ENCODE measurements at regions not wholly inside any gene's neighbourhood (a gene's known extent, or its start where the extent isn't known, plus 50 kb on each side); places are given as distances from the start of the nearest gene placed in this dataset.

- TF ChIP-seq ESRRG (CRISPR knock-in tag; IDR thresholded peaks at IDR 0.05): no peak
- no peak for TF ChIP-seq RARB (CRISPR knock-in tag; IDR thresholded peaks at IDR 0.05)
- no peak for TF ChIP-seq ZNF8 (CRISPR knock-in tag; IDR thresholded peaks at IDR 0.05)
- no peak for TF ChIP-seq TOX (CRISPR knock-in tag; IDR thresholded peaks at IDR 0.05; ENCODE audit: borderline replicate concordance)
- no peak for TF ChIP-seq PPARA (CRISPR knock-in tag; IDR thresholded peaks at IDR 0.05; ENCODE audit: borderline replicate concordance)
- no peak for TF ChIP-seq ISL1 (CRISPR knock-in tag; IDR thresholded peaks at IDR 0.05)
- TF ChIP-seq, protein P1, sequence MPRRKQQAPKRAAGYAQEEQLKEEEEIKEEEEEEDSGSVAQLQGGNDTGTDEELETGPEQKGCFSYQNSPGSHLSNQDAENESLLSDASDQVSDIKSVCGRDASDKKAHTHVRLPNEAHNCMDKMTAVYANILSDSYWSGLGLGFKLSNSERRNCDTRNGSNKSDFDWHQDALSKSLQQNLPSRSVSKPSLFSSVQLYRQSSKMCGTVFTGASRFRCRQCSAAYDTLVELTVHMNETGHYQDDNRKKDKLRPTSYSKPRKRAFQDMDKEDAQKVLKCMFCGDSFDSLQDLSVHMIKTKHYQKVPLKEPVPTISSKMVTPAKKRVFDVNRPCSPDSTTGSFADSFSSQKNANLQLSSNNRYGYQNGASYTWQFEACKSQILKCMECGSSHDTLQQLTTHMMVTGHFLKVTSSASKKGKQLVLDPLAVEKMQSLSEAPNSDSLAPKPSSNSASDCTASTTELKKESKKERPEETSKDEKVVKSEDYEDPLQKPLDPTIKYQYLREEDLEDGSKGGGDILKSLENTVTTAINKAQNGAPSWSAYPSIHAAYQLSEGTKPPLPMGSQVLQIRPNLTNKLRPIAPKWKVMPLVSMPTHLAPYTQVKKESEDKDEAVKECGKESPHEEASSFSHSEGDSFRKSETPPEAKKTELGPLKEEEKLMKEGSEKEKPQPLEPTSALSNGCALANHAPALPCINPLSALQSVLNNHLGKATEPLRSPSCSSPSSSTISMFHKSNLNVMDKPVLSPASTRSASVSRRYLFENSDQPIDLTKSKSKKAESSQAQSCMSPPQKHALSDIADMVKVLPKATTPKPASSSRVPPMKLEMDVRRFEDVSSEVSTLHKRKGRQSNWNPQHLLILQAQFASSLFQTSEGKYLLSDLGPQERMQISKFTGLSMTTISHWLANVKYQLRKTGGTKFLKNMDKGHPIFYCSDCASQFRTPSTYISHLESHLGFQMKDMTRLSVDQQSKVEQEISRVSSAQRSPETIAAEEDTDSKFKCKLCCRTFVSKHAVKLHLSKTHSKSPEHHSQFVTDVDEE (CRISPR knock-in tag; IDR thresholded peaks at IDR 0.05): no peak
- TF ChIP-seq OSR1 (CRISPR knock-in tag; IDR thresholded peaks at IDR 0.05): no peak
- no peak for TF ChIP-seq ZNF565 (CRISPR knock-in tag; conservative IDR thresholded peaks at IDR 0.05; ENCODE audit: low read depth)
- no peak for TF ChIP-seq ZFP3 (CRISPR knock-in tag; IDR thresholded peaks at IDR 0.05)
- TF ChIP-seq SNAI2 (CRISPR knock-in tag; IDR thresholded peaks at IDR 0.05): no peak
- TF ChIP-seq GLIS3 (CRISPR knock-in tag; IDR thresholded peaks at IDR 0.05): no peak
- no peak for ATAC-seq
These were observed 179.9 kb upstream of the PELI2 start for GRCh38 chr14:55938249-55938791.

DNA sequence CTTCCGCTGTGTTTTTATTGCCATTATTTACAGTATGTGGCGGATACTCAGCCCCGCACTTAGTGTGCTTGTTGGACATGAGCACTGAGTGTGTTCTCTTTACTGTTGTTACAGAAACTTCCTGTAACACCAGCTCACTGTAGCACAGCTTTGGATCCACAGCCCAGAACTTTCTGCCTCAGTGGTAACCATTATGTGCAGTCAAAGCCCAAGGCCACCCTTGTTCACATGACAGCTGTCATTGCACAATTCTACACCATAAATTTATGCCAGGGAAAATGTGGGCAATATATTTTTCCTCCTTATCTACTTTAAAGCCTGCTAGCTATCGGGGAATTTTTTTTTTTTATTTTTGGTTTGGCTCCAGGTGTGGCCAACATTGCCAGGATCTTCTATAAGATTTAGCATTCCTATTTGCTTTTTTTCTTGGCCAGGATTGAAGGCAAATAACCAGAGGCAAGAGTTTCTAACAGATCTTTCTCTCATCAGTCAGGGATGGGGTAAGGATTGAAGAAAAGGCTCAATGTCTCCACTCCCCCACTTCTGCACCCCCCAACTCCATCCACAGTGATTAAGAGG, 176.0 kb upstream of the PELI2 start:
- no peak for ATAC-seq
- TF ChIP-seq CSRNP3 (CRISPR knock-in tag; IDR thresholded peaks at IDR 0.05) (no peak), ARNTL (CRISPR knock-in tag; IDR thresholded peaks at IDR 0.05; ENCODE audit: borderline replicate concordance, low read depth) (no peak), CSDC2 (CRISPR knock-in tag; IDR thresholded peaks at IDR 0.05) (no peak)

DNA sequence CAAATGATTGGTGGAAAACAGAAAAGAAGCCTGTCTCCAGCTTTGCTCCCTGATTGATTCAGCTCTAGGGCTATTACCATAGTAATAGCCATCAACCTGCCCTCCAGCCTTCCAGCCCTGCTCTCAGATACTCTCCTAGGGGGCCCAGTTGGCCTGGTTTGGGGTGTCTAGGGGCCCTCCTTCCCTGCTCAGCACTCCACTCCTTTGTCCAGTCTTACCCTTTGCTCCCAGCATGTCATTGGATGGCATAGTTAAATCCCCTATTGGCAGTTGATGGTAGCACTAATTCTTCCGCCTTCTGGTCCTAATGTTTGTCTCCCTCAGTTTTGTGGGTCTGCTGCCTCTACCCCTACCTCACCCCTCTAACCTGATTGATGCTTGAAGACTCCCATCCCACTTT, 175.4 kb upstream of the PELI2 start:
- TF ChIP-seq RARB (CRISPR knock-in tag; IDR thresholded peaks at IDR 0.05): no peak
- no peak for TF ChIP-seq ESRRG (CRISPR knock-in tag; IDR thresholded peaks at IDR 0.05)
- TF ChIP-seq TOX (CRISPR knock-in tag; IDR thresholded peaks at IDR 0.05; ENCODE audit: borderline replicate concordance): no peak
- TF ChIP-seq GLIS3 (CRISPR knock-in tag; IDR thresholded peaks at IDR 0.05): no peak
- no peak for TF ChIP-seq ZNF8 (CRISPR knock-in tag; IDR thresholded peaks at IDR 0.05)
- TF ChIP-seq, protein P1 (CRISPR knock-in tag; IDR thresholded peaks at IDR 0.05): no peak
- no peak for TF ChIP-seq ZC3H10 (CRISPR knock-in tag; IDR thresholded peaks at IDR 0.05)
- TF ChIP-seq, protein P2, sequence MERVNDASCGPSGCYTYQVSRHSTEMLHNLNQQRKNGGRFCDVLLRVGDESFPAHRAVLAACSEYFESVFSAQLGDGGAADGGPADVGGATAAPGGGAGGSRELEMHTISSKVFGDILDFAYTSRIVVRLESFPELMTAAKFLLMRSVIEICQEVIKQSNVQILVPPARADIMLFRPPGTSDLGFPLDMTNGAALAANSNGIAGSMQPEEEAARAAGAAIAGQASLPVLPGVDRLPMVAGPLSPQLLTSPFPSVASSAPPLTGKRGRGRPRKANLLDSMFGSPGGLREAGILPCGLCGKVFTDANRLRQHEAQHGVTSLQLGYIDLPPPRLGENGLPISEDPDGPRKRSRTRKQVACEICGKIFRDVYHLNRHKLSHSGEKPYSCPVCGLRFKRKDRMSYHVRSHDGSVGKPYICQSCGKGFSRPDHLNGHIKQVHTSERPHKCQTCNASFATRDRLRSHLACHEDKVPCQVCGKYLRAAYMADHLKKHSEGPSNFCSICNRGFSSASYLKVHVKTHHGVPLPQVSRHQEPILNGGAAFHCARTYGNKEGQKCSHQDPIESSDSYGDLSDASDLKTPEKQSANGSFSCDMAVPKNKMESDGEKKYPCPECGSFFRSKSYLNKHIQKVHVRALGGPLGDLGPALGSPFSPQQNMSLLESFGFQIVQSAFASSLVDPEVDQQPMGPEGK (CRISPR knock-in tag; IDR thresholded peaks at IDR 0.05; ENCODE audit: borderline replicate concordance): no peak
- no peak for TF ChIP-seq ZNF70 (CRISPR knock-in tag; IDR thresholded peaks at IDR 0.05)
- TF ChIP-seq SNAI2 (CRISPR knock-in tag; IDR thresholded peaks at IDR 0.05): no peak
- no peak for ATAC-seq

DNA sequence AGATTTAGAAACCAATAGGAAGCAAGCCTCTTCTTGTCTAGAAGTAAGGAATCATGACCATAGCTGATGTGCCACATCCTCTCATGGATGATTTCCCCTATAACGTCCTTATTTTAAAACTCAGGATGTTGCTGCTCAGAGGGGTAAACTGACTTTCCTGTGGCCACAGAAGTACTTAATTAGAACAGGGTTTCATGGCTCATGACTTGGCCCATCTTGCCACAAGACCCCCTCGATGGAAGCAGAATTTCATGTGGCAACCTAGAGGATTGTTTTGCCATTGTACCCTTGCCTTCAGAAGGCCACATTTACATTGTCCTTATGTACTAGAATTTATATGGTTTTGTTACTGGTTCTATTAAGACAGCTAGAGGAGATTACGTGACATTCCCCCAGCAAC, 173.5 kb upstream of the PELI2 start:
- TF ChIP-seq ZNF8 (CRISPR knock-in tag; IDR thresholded peaks at IDR 0.05) (no peak), PPARA (CRISPR knock-in tag; IDR thresholded peaks at IDR 0.05; ENCODE audit: borderline replicate concordance) (no peak), RARB (CRISPR knock-in tag; IDR thresholded peaks at IDR 0.05) (no peak), ARNTL (CRISPR knock-in tag; IDR thresholded peaks at IDR 0.05; ENCODE audit: borderline replicate concordance, low read depth) (no peak), CSDC2 (CRISPR knock-in tag; IDR thresholded peaks at IDR 0.05) (no peak), CSRNP3 (CRISPR knock-in tag; IDR thresholded peaks at IDR 0.05) (no peak), OSR1 (CRISPR knock-in tag; IDR thresholded peaks at IDR 0.05) (no peak), TOX (CRISPR knock-in tag; IDR thresholded peaks at IDR 0.05; ENCODE audit: borderline replicate concordance) (no peak), SNAI2 (CRISPR knock-in tag; IDR thresholded peaks at IDR 0.05) (no peak), ISL1 (CRISPR knock-in tag; IDR thresholded peaks at IDR 0.05) (no peak), ZFP3 (CRISPR knock-in tag; IDR thresholded peaks at IDR 0.05) (no peak), BACH2 (CRISPR knock-in tag; IDR thresholded peaks at IDR 0.05; ENCODE audit: borderline replicate concordance) (no peak)
- no peak for ATAC-seq

Measured in SK-N-SH treated with all-trans-retinoic acid at 6 μM for 48 hours (cell line).